ENCODE measurements at regions not wholly inside any gene's neighbourhood (a gene's known extent, or its start where the extent isn't known, plus 50 kb on each side); places are given as distances from the start of the nearest gene placed in this dataset.

DNA sequence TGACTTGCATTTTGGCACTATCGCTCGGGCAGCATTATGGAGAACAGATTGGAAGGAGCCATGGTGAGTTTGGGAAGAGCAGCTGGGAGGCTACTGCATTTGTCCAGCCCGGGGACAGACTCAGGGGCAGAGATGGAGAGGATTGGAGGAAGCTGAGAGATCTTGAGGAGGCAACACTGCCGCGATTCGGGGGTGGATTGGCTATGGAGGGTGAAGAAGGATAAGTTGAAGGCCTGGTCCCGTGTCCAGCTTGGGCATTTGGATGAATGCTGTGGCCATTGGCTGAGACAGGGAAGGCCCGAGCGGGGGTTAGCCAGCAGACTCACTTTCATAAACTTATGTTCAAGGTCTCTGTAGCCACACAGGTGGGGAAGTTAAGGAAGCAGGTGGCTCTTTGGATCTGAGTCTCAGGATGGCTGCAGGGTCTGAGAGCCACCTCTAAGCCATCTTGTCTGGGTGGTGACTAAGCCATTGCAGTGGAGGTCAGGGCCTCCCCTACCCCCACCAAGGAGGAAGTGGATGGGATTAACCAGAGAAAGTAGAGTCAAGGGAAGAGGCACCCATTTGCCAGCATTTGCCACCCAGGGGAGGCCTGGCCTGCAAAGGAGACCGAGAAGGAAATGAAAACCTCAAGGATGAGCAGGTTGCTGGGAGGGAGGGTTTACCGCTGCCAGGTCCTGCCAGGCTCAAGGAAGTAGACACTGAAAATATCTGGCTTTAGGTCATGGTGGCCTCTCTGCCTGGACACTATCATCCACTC is 144.0 kb upstream of the TLE3 start:
- TF ChIP-seq, protein P1, sequence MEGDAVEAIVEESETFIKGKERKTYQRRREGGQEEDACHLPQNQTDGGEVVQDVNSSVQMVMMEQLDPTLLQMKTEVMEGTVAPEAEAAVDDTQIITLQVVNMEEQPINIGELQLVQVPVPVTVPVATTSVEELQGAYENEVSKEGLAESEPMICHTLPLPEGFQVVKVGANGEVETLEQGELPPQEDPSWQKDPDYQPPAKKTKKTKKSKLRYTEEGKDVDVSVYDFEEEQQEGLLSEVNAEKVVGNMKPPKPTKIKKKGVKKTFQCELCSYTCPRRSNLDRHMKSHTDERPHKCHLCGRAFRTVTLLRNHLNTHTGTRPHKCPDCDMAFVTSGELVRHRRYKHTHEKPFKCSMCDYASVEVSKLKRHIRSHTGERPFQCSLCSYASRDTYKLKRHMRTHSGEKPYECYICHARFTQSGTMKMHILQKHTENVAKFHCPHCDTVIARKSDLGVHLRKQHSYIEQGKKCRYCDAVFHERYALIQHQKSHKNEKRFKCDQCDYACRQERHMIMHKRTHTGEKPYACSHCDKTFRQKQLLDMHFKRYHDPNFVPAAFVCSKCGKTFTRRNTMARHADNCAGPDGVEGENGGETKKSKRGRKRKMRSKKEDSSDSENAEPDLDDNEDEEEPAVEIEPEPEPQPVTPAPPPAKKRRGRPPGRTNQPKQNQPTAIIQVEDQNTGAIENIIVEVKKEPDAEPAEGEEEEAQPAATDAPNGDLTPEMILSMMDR (IDR thresholded peaks at IDR 0.05) = no peak
- no peak for TF ChIP-seq POLR2A (IDR thresholded peaks at IDR 0.05)
